NCI-H1092 (cell line): ENCODE measurements at regions not wholly inside any gene's neighbourhood (a gene's known extent, or its start where the extent isn't known, plus 50 kb on each side); places are given as distances from the start of the nearest gene placed in this dataset.

Source experiments
- DNase-seq: peaks from one replicate; lab custom pipeline; 2025; lab: John Stamatoyannopoulos, UW

DNA sequence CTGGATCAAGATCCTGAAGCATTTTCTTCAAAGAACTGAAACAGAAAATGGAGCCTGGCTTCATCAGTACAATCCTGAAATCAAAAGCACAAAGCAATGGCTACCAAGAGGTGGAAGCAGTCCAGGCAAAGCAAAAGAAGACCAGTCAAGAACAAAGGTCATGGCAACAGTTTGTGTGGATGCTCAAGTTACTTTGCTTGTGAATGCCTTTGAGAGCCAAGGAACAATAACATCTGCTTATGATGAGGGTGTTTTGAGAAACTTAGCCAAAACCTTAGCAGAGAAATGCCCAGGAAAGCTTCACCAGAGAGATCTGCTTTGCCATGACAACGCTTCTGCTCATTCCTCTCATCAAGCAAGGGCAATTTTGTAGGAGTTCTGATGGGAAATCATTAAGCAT is 723.1 kb downstream of the TMEM182 start:
- no peak for DNase-seq

DNA sequence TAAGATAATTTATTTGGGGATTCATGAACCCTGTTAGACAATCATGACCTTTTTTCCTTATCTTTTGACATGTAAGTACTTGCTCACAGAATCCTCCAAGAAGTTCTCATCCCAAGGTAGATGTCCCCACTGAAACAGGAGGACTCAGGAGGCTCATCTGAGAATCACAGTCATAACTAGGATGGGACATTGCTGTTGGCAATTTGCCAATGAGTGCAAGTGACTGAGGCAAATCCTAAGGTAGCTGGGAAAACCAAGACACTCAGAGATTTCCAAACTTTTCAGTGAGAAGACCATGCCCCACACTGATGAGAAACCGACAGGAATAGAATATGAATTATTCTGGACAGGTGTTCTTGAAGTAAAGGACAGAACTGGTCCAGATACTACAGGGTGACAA is 735.0 kb downstream of the TMEM182 start:
- DNase-seq, result no peak

DNA sequence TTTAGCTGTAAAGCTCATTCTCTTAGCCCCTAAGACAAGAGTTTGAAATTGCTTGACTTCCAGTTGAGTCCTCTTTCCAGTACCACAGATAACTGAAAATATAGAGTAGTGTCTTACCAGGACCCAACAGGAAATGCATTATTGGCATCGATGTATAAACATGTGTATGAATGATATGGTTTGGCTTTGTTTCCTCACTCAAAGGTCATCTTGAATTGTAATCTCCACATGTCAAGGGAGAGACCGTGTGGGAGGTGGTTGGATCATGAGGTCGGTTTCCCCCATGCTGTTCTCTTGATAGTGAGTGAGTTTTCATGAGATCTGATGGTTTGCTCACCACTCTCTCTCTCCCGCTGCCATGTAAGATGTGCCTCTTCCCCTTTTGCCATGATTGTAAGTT is 745.0 kb downstream of the TMEM182 start:
- no peak for DNase-seq

DNA sequence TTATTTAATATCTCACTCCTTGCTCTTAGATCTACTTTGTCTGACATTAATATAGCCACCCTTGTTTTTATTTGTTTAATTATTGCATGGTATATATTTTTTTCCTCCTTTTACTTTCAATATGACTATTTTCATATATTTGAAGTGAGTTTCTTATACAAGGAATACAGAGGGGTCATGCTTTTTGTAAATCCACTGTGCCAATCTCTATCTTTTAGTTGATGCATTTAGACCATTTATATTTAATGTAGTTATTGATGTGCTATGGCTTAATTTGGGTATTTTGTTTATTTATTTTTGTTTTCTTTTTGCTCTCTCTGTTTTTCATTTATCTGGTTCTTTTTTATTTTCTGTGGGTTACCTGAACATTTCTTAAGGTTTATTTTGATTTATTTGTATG is 750.6 kb downstream of the TMEM182 start:
- DNase-seq, result no peak

DNA sequence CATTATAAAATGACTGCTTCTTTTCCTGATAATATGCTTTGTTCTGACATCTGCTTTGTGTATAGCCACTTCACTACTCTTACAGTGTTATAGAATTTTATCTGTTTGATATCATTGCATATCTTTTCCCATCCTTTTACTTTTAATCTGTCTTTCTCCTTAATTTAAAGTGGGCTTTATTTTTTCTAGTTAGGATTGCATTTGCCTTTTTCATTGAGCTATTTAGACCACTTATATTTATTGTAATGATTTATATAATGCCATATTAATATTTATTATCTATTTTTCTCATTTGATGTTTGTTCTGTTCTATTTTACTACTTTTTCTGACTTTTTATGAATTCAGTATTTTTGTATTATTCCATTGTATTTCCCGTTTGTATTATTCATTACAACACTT is 758.7 kb downstream of the TMEM182 start:
- DNase-seq, result no peak

DNA sequence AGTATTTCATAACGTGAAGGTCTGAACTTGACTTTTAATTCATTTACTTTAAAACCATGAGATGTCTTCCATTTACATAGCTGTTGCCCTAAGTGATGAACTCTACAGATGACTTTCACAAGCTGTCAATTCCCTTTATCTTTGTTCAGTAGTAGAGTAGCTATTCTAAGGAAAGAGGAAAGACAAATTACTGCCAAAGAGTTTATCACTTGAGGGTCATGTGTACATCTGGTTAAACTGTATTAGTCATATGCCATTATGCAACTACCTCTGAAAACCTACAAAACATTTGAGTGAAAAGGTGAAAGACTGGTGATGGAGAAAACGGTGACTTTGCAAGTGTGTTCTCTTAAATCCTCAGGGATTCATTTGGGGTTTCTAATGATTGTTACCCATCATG is 763.9 kb downstream of the TMEM182 start:
- DNase-seq, result no peak

DNA sequence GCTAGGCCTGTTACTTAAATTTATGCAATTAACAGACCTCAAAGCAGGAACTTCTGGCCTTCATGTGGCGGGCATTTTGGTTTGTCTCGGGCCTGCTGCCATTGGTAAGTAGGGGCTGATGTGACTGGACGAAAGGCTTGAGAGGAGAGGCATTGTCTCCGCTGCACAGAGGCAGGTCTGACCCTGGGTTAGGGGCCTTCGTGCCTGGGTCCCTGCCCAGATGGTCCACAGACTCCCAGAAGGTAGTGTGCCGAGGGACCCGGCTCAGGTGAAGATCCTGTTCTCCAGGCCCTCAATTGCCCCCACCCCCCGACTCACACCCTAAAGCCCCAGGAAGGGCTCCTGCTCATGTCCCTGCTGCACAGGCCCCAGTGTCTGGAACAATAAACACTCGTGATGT is 764.9 kb downstream of the TMEM182 start:
- no peak for DNase-seq

DNA sequence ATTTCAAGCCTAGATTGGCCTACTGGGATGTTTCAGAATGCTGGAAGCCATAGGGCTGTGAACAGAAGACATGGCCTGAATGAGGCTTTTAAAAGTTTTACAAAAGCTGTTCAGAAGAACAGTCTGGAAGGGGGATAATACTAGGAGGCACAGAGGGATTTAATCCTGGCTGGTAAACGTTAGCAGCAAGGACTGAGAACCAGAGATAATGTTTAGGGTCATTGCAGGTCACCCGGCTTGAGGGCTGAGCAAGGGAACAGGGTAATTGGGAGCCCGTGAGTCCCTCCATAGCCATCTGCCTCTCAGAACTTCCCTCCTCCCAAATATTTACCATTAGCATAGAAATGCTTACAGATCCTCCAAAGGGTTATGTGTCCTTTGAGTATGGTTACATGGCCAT is 765.4 kb downstream of the TMEM182 start:
- no peak for DNase-seq

DNA sequence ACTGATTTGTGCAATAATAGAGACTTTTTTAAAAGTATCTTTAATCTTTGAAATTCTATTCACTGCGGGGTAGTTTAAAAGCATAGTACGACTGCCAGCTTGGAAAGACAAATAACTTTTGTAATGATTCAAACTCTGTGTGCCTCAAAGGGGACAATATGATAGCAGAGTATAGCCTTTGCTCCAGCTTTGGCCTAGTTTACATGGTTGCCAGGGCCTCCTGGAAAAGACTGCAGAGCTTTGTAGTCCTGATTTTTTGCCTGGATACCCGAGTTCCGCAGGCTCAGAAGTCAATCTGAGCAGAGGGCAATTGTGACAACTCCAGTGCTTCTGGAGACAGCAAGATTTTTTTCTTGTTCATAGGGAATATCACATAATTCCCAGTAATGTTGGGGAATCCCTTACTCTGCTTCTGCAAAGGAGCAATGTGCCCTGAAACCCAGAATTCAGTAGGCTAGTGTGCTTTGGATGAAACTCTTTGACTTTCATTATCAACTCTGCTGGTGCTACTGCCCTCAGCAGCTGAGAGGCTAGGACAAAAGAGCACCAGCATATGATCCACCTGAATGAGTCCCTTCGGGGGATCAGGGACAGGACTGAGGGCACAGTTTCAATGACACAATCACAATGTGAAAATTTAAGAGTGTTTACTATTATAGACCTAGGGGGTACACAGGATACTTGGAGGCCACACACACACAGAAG is 768.1 kb downstream of the TMEM182 start:
- no peak for DNase-seq

DNA sequence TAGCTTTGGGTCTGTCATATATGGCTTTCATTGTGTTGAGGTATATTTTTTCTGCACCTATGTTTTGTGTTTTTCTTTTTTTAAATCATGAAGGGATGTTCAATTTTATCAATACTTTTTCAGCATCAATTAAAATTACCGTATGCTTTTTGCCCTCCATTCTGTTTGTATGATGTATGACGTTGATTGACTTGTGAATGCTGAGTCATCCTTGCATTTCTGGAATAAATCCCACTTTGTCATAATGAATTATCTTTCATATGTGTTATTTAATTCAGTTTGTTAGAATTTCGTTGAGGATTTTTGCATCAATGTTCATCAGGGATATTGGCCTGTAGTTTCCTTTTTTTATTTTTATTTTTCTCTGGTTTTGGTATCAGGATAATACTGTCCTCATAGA is 790.9 kb downstream of the TMEM182 start:
- no peak for DNase-seq

DNA sequence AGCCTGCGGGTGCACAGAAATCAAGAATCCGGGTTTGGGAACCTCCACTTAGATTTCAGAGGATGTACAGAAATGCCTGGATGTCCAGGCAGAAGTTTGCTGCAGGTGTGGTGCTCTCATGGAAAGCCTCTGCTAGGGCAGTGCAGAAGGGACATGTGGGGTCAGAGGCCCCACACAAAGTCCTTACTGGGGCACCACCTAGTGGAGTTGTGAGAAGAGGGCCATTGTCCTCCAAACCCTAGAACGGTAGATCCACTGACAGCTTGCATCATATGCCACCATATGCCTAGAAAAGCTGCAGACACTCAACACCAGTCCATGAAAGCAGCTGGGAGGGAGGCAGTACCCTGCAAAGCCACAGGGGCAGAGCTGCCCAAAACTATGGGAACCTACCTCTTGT is 833.0 kb downstream of the TMEM182 start:
- no peak for DNase-seq

DNA sequence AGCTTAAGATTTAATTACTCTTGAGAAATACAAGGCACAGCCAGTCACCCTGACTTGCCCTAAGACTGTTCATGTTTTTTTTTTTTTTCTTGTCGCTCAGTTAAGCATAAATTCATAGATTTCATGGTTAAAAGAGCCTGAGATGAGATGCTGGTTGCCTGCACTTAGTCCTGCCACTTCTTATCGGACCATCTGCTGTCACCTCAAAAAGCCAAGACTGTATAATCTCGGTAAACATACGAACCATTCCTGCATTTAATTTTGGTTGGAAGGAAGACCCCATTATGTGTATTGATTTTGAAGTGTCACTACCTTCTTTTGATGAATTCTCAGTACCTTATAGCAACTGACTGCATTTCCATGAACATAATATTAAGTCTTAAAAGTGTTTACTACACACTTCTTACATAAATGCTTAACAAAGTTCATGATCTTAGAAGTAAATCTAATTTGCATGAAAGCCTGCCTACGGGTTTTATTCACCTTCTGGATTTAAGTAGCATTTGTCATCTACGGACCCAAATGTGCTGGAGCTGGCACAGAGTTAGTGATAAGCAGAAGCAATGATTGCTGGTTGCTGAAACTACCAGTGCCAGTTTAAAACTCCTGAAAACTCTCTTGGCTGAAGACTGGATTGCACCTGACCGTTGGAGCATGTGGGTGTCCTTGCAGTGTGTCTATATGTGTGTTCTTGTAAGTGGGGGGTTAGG is 843.4 kb downstream of the TMEM182 start:
- no peak for DNase-seq

DNA sequence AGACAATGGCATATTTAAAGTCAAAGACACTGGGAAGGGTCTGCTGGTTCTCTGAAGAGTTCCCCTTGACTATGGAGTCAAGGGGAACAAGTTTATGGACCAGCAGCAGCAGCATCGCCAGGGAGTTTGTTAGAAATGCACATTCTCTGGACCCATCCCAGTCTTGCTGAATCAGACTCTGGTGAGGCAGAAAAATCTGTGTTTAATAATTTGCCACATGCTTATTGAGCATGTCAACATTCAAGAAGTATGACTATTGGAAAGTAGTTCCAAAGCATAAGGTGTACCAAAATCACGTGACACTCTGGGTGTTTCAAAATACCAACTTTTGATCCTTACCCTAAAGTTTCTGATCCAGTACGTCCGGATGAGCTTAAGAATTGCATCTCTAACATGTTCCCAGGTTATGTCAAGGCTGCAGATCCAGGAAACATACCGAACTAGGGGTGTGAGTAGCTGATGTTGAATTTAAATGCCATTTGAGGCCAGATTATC is 853.8 kb downstream of the TMEM182 start:
- DNase-seq, result no peak

DNA sequence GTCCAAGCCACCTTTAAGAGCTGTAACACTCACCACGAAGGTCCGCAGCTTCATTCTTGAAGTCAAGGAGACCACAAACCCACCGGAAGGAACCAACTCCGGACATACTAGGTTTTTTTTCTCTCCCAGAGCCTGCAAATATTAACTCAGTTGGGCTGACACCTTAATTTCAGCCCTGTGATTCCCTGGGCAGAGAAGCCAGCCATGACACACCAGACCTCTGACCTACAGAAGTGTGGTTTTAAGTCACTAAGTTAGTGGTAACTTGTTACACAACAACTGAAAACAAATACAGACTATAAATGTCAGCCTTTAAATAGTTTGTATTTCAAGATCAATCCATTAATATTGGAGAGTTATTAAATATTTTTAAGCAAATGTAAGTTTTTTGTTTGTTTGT is 855.1 kb downstream of the TMEM182 start:
- DNase-seq, result no peak

DNA sequence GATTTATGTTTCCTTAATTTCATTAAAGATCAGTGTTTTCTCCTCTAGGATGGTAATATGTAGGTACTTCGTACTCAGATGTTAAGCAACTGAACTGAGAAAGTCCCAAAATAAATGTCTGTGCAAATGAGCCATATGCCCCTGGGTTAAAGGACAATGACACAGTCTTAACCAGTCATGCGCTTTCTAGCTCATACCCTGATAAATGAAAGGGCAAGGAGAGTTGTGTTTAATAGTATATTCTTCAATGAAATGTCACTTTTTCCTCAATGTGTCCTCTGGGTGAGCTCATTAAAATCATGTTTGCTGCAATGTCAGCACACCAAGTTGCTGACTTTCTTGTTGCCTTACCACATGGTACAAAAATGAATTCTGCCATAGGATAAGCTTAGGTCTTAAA is 856.3 kb downstream of the TMEM182 start:
- no peak for DNase-seq

DNA sequence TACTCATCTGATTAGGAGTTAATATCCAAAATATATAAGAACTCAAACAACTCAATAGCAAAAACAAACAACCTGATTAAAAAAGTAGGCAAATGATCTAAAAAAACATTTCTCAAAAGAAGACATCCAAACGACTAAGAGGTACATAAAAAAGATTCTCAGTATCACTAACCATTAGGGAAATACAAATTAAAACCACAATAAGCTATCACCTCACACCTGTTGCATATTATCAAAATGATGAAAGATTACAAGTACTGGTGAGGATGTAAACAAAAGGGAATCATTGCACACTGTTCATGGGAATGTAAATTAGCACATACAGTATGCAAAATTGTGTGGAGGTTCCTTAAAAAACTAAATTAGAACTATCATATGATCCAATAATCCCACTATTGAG is 865.5 kb downstream of the TMEM182 start:
- DNase-seq, result no peak

DNA sequence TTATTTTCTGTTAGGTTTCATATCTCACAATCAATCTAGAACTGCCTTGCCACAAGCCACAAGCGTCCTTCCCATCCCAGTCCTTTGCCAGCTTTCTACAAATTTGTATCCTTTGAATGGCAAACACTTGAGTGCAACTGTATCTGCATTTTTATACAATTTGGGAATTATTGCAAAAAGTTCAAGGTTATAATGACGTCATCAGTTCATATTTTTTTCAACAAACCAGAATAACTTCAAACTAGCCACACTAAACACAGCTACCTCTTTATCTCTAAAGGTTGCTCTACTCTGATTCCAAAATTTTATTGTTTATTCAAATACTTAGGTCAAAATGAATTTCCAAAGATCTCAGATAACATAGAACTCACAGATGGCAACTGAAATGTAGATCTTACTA is 877.1 kb downstream of the TMEM182 start:
- no peak for DNase-seq

DNA sequence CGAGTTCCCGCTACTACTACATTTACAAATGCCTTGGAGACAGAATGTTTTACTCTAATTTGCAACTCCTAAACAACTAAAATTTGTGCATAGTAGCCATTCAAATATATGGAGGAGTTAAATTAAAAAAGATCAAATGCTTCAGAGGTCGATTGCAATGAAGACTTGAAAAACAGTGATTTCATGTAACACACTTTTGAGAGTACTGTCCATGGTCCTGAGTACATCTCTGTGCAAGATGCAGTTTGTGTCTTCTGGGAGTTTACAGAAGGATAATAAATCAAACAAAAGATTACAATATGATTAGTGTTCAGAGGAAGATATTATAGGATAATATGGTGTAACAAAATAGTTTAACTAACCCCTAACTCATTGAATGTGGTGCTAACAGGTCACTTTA is 894.7 kb downstream of the TMEM182 start:
- DNase-seq, result no peak

DNA sequence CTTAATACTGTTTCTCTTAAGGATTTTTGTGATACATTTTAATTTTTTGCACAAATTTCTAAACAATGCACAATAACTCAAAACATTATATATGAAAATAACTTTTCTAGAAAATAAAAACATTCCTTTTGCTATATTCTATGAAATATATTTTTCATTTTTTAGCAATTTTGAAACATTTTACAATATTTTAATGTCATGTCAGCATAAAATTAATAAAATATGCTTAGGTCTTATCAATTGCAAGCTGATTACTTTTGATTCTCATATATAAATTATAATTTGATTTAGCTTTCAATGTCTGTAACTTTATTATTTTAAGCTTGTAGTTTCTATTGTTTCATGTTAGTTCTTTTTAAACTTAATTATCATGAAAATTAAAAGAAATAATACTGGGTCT is 898.7 kb downstream of the TMEM182 start:
- no peak for DNase-seq

DNA sequence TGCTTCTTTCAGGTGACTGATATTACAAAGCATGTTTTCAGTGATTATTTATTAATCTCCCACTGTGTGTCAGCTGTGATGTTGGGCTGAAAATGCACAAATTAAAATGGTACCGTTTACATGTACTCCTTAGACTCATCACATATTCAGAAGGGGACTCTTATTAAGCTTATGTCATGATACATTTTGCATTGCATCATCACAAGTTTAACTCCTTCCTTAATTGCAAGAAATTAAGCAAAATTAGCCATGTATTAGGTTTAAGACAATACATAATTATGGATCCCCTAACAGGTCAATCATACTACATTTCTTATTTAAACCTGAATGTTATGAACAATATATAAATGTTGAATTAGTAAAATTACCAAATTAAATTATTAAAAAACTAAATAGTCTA is 899.1 kb downstream of the TMEM182 start:
- DNase-seq, result no peak

DNA sequence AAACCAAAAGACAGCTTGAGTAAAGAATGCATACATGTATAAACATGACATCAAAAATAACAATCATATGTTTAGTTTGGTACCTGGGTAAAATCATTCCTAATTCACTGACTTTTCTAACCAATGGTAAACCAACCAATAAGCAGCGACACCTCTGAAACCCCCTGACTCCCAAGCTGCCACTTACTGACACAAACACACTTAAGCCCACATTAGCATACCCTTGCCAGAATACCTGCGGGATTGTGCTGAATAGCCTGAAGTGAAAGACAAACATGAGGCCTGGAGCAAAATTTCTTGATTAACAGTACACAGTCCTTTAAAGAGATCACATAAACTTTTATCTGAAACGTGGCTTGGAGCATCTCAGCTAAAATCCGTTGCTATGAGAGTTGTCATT is 902.9 kb downstream of the TMEM182 start:
- DNase-seq, result no peak

DNA sequence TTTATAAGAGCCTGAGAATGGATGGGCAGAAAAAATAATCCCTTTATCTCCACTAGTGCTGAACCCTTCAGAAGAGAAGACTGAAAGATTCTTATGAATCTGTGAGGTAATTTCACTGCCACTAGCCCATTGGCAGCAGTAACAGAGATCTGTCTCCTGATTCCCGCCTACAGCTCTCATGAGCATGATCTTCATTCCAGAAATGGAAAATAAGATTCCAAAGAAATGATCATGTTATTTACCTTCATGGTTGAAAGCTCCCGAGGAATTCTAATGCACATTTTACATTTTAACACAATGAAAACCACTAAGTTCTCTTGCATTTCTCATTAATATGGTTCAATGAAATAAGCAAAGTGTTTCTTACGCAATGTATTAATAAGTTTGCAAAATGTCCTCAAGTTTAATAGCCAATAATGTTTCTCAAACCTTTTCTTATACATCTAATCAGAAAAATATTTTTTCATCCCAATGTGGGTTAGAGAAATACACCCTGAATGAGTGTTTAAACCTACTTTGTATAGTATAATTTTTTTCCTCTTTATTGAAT is 905.6 kb downstream of the TMEM182 start:
- DNase-seq, result no peak

DNA sequence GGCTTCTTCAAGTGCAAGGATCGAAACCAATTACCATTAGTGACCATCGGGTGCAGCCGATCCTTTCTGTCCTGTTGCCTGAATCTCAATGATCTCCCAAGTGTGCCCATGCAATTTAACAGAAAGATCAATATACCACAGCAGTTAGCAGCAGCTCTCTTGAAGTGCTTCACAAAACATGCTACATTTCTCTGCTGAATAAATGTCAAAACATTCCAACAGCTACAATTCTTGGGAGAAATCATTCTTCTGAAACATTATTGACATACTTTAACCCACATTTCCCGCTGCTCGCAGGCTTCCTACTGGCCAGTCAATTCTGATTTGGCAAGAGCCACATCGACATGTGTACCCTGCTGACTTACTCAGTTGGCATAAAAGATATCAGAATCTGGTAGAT is 907.7 kb downstream of the TMEM182 start:
- no peak for DNase-seq
